MM.1S (cell line): ENCODE measurements at regions not wholly inside any gene's neighbourhood (a gene's known extent, or its start where the extent isn't known, plus 50 kb on each side); places are given as distances from the start of the nearest gene placed in this dataset.

Experiments used
- EZH2 ChIP-seq: fragments of 300-600 bp; sonication (generic); optimal IDR thresholded peaks from 2 replicates; pipeline ENCODE3; 2017; ENCODE audit warnings: low read depth, mild to moderate bottlenecking, antibody characterized with exemption, low read length, mixed read lengths
- EZH2phosphoT487 ChIP-seq: fragments of 300-600 bp; sonication (generic); IDR thresholded peaks from 2 replicates; pipeline ENCODE4 v1.6.1; 2018; ENCODE audit warnings: antibody characterized with exemption, low read length
- TF ChIP-seq, protein P1 (sequence below): fragments of 300-600 bp; sonication (generic); IDR thresholded peaks from 2 replicates; pipeline ENCODE4 v1.5.1; 2016; ENCODE audit warnings: antibody characterized with exemption, low read length, mixed read lengths

DNA sequence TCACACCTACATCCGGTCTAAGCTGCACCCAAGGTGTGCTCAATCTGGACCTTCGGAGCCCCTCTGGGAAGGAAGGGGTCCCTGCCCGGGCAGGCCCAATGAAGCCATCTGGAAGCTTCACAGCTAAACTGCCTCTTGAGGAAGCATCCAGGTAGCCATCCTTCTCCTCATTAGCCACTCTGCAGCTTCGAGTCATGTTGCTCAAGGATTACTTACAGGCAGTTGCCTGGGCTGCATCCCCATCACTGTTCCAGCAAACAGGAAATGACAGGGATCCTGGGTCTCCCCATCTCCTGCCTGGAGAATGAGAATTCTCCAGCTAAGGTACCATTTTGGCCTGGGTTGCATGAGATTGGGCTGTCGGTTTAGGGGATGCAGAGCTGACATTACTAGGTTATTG lies 91.7 kb downstream of the ERMARD start:
- TF ChIP-seq, protein P1, sequence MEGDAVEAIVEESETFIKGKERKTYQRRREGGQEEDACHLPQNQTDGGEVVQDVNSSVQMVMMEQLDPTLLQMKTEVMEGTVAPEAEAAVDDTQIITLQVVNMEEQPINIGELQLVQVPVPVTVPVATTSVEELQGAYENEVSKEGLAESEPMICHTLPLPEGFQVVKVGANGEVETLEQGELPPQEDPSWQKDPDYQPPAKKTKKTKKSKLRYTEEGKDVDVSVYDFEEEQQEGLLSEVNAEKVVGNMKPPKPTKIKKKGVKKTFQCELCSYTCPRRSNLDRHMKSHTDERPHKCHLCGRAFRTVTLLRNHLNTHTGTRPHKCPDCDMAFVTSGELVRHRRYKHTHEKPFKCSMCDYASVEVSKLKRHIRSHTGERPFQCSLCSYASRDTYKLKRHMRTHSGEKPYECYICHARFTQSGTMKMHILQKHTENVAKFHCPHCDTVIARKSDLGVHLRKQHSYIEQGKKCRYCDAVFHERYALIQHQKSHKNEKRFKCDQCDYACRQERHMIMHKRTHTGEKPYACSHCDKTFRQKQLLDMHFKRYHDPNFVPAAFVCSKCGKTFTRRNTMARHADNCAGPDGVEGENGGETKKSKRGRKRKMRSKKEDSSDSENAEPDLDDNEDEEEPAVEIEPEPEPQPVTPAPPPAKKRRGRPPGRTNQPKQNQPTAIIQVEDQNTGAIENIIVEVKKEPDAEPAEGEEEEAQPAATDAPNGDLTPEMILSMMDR = no peak
- no peak for TF ChIP-seq EZH2
- TF ChIP-seq EZH2phosphoT487 = no peak
